HTR-8/SVneo (cell line): ENCODE measurements at regions not wholly inside any gene's neighbourhood (a gene's known extent, or its start where the extent isn't known, plus 50 kb on each side); places are given as distances from the start of the nearest gene placed in this dataset.

Experiments
- DNase-seq: peaks from one replicate; pipeline ENCODE4 v3.0.0; 2011; ENCODE audit warnings: low spot score, mixed read lengths; ENCODE audit not compliant: insufficient read length
- FAIRE-seq: peaks from 2 replicates; lab custom pipeline; 2011; peaks lifted over from hg19 to GRCh38; lab: Jason Lieb, UNC

GRCh38 chr5:40093550-40093949 lies 586.2 kb upstream of the PTGER4 start:
- DNase-seq, result no peak
- FAIRE-seq, result peak; percentile 59

- FAIRE-seq (no peak), DNase-seq (no peak)
These were observed 590.4 kb upstream of the PTGER4 start for GRCh38 chr5:40089269-40089668.

- no peak for DNase-seq
- FAIRE-seq, result peak; percentile 52
These were observed 595.1 kb upstream of the PTGER4 start for GRCh38 chr5:40084614-40085013.

- FAIRE-seq, result no peak
- no peak for DNase-seq
These were observed 597.4 kb upstream of the PTGER4 start for GRCh38 chr5:40082313-40082712.

- no peak for FAIRE-seq
- no peak for DNase-seq
These were observed 599.5 kb upstream of the PTGER4 start for GRCh38 chr5:40080191-40080590.

- DNase-seq (no peak), FAIRE-seq (peak; percentile 38)
These were observed 600.7 kb upstream of the PTGER4 start for GRCh38 chr5:40078898-40079575.

- FAIRE-seq (no peak), DNase-seq (no peak)
These were observed 604.9 kb upstream of the PTGER4 start for GRCh38 chr5:40074826-40075225.

- FAIRE-seq, result no peak
- no peak for DNase-seq
These were observed 605.8 kb upstream of the PTGER4 start for GRCh38 chr5:40073927-40074326.

GRCh38 chr5:40071870-40072269 lies 607.8 kb upstream of the PTGER4 start:
- DNase-seq, result no peak
- FAIRE-seq, result no peak

GRCh38 chr5:40066616-40067015 lies 613.1 kb upstream of the PTGER4 start:
- no peak for DNase-seq
- FAIRE-seq, result no peak

- DNase-seq, result no peak
- peak; percentile 79 for FAIRE-seq
These were observed 626.9 kb upstream of the PTGER4 start for GRCh38 chr5:40052808-40053207.

GRCh38 chr5:40046792-40047191 lies 622.0 kb upstream of the DAB2 start:
- no peak for DNase-seq
- FAIRE-seq, result no peak

GRCh38 chr5:40045429-40045828 lies 620.6 kb upstream of the DAB2 start:
- DNase-seq (no peak), FAIRE-seq (no peak)

GRCh38 chr5:40043916-40044315 lies 619.1 kb upstream of the DAB2 start:
- FAIRE-seq, result no peak
- DNase-seq, result no peak

- no peak for FAIRE-seq
- DNase-seq, result no peak
These were observed 616.7 kb upstream of the DAB2 start for GRCh38 chr5:40041452-40041851.

- no peak for DNase-seq
- FAIRE-seq, result no peak
These were observed 612.9 kb upstream of the DAB2 start for GRCh38 chr5:40037713-40038112.

GRCh38 chr5:40034441-40034840 lies 609.7 kb upstream of the DAB2 start:
- FAIRE-seq (no peak), DNase-seq (no peak)

- DNase-seq (no peak), FAIRE-seq (peak; percentile 77)
These were observed 608.6 kb upstream of the DAB2 start for GRCh38 chr5:40033411-40033810.

- FAIRE-seq (no peak), DNase-seq (no peak)
These were observed 608.2 kb upstream of the DAB2 start for GRCh38 chr5:40033009-40033408.

- DNase-seq (no peak), FAIRE-seq (peak; percentile 71)
These were observed 605.9 kb upstream of the DAB2 start for GRCh38 chr5:40030661-40031060.

- DNase-seq (no peak), FAIRE-seq (no peak)
These were observed 605.1 kb upstream of the DAB2 start for GRCh38 chr5:40029711-40030495.

- FAIRE-seq, result no peak
- no peak for DNase-seq
These were observed 602.6 kb upstream of the DAB2 start for GRCh38 chr5:40027400-40027799.
